Stimulated activated CD8-positive, alpha-beta memory T cell treated with anti-CD3 and anti-CD28 coated beads, Interleukin-4, amount 100 ng/mL, for 24 hours (primary cell): ENCODE measurements at regions not wholly inside any gene's neighbourhood (a gene's known extent, or its start where the extent isn't known, plus 50 kb on each side); places are given as distances from the start of the nearest gene placed in this dataset.

ENCODE experiments used
- DNase-seq: peaks from one replicate; pipeline ENCODE4 v3.0.0-alpha.2; 2020; ENCODE audit warnings: low read depth

DNA sequence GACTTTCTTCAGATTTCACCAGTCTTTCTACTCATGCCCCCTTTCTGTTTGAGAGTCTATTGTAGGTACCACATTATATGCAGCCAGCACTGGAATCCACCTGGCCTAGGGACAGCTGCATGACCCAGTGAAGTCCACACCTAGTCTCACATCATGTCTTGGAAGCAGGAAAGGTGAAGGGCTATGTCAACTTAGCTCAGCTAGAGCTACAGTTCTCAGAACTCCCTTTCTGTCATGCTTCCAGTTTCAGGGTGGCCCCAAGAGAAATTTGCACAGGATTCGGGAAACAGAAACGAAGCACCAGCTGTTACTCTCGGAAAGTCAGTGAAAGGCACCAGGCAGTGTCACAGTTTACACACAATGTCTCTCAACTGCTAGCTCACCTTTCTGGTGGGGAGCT lies 51.6 kb upstream of the NLRP1 start:
- DNase-seq = no peak

DNA sequence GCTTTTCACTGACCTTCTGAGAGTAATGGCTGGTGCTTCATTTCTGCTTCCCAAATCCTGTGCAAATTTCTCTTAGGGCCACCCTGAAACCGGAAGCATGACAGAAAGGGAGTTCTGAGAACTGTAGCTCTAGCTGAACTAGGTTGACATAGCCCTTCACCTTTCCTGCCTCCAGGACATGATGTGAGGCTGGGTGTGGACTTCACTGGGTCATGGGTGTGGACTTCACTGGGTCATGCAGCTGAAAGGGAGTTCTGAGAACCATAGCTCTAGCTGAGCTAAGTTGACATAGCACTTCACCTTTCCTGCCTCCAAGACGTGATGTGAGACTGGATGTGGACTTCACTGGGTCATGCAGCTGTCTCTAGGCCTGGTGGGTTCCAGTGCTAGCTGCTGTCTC lies 54.3 kb upstream of the NLRP1 start:
- DNase-seq = no peak

DNA sequence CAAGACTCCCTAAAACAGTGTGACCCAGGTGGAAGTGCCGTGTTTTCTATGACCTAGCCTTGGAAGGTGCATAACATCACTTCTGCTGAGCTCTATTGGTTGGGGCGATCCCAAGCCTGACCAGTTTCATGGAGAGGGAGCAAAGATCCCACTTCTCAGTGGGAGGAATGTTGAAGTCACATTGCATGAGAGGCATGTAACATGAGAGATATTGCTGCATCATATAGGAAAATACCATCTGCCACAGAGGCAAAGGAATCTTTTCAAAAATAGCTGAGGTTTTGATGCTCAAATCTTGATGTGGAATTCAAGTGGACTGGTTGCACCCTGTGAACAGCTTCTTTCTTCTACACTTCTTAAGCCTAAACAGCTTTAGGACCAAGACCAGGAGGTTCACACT lies 56.4 kb upstream of the NLRP1 start:
- DNase-seq = no peak

DNA sequence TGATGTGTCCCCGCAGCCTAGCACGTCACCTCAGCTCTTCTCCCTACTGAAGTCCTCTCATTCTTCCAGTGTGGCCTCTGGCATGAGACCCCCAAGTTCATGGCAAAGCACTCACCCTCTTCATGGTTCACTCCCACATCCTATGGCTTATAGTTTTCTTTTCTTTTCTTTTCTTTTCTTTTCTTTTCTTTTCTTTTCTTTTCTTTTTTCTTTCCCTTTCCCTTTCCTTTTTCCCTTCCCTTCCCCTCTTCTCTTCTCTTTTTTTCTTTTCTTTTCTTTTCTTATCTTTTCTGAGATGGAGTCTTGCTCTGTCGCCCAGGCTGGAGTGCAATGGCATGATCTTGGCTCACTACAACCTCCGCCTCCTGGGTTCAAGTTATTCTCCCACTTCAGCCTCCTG lies 58.4 kb upstream of the NLRP1 start:
- DNase-seq = no peak

DNA sequence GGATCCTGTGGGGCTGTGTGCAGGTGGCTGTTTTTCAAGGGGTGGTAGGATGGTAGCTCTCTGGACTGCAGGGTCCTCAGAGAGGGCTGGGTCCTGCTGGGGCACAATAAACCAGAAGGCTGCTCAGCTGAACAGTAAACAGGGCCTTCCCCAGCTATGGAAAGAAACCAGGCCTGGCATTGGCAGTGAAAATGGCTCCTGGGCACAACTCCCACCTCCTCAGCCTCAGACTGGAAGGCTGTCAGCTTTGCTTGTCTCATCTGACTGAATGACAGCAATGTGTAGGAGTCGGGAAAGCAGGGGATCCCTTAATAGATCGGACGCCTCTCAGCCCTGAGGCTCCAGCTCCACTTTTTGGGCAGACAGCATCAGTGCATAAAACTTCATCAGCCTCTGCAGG lies 59.8 kb upstream of the NLRP1 start:
- DNase-seq = no peak

DNA sequence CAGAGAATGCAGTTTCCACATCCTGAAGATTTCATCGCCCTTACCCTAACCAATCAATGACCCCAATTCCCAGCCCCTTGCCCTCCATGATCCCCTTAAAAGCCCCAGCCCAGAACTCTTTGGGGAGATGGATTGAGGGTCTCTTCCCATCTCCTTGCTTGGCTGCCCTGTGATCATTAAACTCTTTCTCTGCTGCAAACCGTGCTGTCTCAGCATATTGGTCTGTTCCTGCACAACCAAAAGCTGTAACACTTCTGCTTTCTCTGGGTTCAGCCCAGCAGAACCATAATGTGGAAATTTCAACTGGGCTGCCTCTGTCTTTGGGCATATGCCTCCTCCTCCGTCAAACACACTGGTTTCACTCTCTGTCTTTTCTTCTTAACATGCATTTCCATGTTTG lies 67.0 kb upstream of the NLRP1 start:
- no peak for DNase-seq

DNA sequence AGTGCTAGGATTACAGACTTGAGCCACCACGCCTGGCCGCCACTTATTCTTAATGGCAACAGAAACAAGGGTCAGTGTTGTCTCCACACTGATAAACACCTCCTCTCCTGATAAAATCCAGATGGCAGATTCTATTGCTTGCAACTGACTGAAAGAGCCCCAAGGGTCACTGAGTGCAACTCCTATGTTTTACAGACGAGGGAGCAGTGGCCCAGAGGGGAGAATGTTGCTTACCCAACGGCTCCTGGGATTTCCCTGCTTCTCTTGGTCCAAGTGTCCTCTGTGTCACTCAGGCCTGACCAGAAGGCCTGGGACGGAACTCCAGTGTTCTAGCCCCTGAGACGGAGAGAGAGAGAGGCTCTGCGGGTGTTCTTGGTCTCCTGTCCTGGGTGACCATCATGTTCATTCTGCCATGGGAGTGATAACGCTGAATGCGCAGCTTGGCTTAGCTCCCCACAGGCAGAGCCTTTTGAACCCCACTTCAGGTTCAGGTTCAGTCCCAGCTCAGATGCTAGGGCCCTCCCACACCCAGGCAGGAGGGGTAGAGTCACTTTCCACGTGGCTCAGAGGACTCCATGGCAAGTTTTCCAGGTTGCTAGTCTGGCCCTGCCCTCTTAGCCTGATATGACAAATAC lies 77.3 kb upstream of the NLRP1 start:
- no peak for DNase-seq

DNA sequence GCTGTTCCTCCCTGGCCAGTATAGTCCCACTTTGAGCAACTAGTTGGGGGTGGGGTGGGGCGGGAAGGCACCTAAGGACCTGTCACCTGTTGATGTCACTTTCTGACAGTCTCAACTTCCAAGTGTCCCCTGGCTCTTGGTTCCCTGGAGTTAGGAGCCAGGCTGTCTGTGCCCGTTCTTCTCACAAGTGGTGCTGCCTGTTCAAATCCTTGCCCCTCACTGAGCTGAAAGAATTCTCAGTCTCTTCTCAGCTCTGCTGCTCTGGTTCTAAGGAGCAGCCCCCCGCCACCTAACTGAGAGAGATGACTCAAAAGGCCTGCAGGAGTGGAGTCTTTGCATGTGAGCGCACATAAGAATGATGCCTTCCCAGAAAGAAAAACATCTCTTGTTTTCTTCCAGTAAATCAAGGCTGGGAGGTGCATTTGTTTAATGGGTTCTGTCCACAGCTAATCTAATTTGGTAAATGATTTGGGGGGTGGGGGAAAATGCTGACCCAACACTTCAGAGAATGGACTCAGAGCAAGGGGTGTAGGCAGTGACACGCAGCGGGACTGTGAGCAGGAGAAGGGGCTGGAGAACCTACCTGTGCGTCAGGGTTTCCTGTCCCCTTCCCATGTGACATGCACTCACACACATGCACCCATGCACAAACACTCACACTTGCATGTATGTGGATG lies 78.2 kb upstream of the NLRP1 start:
- DNase-seq = no peak

DNA sequence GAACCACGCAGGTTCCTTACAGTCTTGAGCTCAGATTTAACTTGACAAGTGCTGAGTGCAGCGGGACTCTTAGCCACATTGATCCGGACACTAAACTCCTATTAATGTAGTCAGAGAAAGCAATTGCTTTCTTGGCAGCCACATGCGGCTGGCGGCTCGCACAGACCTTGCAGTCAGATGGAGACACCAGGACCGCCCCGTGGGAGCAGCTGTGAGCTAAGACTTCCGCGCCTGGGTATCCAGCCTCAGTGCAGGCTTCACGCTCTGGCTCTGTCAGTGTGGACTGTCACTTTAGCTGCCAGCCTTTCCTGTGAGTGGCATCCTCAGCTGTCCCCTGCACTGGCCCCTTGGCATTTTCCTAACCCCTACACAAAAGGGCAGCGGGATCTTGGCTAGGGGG lies 80.9 kb upstream of the NLRP1 start:
- no peak for DNase-seq

DNA sequence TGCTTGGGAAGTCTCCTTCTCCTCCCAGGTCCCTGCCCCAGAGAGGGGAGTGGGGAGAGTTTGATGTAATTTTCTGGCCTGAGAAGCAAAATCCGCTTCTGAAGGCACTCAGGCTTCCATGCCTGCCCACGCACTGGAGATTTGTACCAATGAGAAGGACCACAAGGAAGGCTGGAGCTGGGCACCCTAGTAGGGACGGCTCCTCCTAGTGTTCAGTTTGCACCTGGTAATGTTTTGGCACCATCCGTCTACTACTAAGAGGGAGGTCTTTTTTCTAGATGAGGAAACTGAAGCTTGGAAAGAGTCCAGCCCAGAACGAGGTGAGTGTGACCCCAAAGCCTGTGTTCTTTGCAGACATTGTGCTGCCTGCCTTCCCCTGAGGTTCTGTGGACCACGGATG lies 83.6 kb upstream of the NLRP1 start:
- DNase-seq = no peak

DNA sequence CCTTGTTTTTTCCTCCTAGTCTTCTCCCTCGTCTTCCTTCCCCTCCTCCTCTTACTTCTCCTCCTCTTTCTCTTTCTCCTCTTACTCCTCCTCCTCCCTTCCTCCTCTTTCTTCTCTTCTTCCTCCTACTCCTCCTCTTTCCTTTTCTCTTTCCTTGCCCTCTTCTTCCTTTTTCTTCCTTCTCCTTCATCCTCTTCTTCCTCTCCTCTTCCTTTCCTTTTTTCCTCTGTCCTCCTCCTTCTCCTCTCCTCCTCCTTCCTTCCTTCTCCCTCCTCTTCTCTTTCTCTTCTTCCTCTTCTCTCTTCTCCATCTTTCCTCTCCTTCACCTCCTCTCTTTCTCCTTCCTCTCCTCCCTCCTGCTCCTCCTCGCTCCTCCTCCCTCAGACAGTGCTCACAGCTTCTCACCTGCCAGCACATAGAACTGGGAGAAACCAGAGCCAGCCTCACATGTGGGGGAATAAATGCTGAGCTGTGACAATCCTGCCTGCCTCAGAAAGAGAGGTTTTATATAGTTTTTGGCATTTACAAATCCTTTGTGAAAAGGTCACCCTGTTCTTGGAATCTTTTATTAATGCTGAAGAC lies 84.3 kb upstream of the NLRP1 start:
- DNase-seq = no peak

DNA sequence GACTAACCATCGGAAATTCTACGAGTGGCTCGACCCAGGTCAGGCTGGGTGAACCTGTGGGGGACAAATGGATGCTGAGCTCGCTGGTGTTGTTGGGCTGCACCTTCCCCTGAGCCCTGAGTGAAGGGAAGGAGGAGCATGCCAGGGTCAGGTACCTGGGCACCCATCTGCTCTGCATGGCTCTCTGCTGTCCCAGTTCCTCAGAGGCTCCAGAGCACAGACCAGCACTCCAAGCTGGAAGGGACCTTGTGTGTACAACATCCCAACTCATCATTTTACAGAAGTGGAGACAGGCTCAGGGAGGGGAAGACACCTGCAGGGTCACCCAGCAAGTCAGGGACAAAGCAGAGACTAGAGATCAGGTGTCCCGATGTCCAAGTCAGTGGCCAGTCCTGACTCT lies 84.9 kb upstream of the NLRP1 start:
- no peak for DNase-seq

DNA sequence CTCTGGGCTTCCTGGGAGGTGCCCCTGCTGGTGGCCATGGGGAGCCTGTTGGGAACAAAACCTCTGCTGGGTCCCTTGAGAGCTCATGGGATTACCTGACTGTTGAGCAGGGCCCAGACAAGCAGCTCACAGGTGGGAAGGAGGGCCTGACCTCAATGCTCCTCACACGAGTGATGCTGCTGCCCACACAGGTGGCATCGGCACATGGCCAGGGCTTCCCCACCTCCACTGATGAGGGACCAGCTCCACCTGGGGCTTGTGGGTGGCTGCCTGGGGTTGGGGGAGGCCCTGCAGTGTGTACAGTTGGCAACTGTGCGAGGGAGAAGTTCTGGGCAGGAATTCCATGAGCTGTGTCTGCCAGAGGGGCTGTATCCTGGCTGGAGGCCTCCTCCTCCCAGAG lies 87.8 kb upstream of the NLRP1 start:
- DNase-seq = no peak

DNA sequence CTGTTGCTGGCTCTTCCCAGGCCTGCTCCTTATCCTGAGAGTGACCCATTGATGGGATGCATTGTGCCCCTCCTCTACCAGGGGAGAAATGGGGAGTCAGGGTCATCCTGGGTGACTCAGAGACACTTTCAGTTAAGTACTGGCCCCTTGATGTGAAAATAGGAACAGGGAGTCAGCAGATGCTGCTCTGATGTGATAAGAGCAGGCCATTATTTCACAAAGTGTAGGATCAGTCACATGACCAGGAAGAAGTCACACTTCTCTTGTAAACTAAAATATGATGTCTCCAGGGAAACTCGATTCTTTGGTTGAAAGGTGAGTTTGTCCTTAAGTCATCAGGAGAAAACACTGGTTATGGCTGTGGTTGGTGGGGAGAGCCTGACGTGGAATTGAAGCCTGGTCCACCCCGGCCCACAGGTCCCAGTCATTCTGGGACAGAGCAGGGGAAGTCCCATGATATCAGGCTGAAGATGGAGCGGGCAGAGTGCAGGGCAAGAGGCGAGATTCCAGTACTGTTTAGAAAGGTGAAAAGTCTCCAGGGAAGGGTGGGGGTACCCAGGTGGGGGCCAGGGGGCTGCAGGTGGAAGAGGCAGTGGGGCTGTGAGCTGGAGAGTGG lies 88.6 kb upstream of the NLRP1 start:
- DNase-seq = no peak

DNA sequence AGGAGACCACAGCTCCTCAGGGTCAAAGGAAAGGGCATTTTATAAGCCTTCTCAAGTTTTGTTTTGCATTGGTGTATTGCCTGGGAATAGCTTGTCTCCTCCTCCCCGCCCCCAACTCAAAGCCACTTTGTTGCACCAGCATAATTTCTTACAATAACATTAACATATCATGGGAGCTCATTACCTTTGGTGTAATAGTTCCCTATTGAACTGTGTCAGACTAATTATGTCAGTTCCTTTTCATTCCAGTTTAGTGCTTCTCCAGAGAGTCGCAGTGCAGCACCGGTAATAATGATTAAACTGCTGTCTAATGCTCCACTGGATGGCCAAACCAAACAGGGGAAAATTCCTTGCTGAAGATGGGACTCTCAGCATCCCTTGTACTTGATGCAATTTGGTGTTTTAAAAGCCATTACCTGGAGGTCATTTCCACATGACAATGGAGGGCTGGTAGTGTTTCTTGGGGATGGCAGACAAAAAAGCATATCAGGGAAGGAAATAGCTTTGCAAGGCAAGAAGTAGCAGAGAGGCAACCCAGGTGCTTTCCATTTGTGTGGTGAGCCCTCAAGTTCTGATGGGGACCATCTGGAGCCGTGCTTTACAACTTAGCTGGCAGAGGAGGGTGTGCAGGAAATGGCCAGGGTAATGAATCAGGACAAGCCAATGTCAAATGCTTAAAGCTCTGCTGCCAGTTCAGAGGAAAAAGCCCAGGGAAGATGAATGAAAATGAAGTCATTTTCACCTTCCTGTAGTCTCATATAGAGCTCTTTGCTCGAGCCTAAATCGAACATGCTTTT lies 91.5 kb upstream of the NLRP1 start:
- DNase-seq = no peak

DNA sequence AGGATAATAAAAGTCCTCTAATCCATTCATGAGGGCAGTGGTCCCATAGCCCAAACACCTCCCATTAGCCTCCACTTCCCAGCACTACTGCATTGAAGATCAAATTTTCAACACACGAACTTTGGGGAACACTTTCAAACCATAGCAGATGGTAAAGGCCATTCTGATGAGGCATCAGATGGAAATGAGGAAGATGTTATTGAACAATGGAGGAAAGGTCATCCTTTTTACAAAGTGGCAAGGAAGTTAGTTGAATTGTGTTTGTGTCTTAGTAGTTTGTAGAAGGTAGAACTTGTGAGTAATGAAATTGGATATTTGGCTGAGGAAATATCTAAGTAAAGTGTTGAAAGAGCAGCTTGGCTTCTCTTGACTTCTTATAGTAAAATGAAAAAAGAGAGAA lies 93.3 kb upstream of the NLRP1 start:
- DNase-seq = no peak

DNA sequence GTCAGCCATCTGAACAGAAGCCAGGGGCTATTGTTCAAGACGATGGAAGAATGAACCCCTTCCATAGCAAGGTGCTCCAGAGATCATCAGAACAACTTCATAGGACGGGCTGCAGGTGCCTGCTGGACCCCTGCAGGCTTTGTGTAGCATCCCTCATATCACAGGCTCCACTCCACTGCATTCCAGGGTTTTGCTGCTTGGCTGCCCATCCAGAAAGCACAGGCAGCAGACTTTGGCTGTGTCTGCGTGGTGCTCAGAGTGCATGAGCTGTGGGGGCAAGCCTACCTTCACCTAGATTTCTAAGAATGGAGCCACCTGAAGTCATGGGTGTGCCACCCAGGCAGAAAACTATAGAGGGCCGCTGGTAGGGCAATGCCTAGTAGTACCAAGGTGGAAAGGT lies 93.9 kb upstream of the NLRP1 start:
- DNase-seq = no peak

DNA sequence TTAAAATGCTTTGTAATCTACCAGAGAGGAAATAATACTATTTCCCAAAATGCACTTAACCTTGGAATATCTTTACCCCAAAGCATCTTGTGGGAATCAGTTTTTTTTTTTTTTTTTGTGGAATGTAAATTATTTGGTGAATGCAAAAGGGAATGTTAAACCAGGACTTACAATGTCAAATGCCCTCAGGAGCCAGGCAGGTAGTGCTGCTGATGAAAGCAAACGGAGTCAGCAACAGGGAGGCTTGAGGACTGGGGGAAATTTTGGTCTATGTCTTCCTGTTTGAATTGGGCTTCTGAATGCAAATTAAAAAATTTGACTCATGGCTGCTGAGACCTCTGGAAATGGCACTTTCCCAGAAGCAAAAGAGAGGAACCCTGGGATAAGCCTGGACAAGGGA lies 96.5 kb upstream of the NLRP1 start:
- no peak for DNase-seq

DNA sequence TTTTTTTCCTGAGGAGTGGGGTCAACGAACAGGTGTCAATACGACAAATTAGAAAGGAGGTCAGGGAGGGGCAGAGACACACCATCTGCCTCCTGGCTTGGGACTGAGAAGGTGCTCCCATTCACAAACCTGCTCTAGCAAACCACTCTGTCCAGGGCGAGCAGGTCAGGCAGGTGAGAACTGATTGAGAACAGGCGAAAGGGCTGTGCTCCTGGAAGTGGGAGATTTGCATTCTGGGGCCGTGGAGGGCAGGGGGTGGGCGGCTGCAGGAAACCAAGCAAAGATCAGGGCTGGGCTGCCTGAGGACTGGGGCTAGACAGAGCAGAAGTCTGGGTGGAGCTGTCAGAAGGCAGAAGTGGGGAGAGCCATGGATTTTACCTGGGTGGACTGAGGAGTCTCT lies 98.9 kb upstream of the NLRP1 start:
- DNase-seq = no peak

DNA sequence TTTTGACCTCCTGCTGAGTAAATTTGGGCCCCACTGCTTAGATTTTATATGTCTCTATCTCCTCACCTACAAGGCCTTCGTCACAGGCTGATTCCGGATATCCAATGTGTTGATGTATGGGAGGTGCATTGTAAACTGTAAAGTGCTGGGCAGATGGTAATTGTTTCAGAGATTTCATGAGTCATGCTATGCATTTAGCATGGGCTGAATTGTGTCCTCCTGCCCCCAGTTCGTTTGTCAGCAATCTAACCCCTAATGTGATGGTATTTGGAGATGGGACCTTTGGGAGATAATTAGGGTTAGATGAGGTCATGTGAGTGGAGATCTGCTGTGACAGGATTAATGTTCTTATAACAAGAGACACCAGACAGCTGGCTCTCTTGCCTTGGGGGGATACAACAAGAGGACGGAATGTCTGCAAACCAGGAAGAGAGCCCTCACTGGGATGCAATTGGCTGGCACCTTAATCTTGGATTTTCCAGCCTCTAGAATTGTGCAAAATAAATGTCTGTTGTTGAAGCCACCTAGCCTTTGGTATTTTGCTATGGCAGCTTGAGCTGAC lies 101.8 kb upstream of the NLRP1 start:
- no peak for DNase-seq

DNA sequence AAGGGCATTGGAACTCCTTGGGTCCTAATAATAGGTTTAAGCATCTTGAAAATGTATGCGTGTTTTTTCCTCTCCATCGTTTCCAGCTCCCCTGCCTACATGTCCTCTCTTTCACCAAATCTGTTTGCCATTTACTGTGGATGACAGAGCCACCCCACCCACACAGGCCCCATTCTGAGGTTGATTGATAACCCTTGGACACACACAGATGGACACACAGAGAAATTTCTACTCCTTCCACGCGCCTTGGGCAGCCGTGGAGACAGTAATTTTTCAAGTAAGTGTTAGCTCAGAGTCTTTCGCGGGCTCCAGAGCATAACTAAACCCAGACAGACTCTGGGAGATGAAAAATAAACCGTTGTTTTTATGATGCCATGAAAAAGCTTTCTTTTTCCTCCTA lies 103.3 kb upstream of the NLRP1 start:
- no peak for DNase-seq

DNA sequence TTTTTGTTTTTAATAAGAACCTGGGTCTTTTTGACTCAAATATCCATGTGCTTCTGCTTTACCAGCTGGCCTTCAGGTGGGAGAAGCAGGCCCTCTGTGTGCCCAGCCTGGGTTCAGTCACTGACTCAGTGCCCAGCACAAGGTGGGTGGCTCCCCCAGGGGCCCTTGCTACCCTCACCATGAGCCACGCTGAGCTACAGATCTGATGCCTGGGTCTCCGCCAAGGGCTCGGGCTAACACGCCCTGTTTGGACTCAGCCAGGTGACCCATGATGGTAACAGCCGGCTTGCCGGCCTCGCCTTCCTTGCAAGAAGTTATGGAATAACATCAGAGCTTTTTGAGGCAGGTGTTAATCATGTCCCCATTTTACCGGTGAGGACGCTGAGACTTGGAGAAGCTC lies 109.5 kb upstream of the NLRP1 start:
- no peak for DNase-seq
